CD4-positive, alpha-beta T cell treated with Interleukin-2 at 100 ng/mL for 4 hours (primary cell): ENCODE measurements at regions not wholly inside any gene's neighbourhood (a gene's known extent, or its start where the extent isn't known, plus 50 kb on each side); places are given as distances from the start of the nearest gene placed in this dataset.

ENCODE experiments used
- DNase-seq: peaks from one replicate; pipeline ENCODE4 v3.0.0-alpha.2; 2020; ENCODE audit warnings: low spot score

DNA sequence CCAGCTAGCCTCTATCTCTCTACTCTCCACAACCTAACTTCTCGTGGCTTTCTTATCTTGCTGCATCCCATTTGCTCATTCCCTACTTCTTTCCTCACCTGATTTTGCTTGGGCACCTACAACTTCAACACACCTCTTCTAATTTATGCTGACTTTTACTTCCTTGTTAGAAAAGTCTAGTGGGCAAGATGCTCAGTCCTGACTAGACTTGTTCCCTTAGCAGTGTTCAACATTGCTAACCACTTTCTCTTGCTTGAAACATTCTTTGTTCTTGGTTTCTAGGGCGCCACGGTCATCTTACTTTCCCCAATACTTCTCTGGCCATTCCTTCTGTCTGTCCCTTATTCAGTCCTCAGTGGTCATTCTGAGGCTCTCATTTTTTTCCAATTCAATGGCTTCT lies 454.7 kb upstream of the CWC22 start:
- DNase-seq: no peak

DNA sequence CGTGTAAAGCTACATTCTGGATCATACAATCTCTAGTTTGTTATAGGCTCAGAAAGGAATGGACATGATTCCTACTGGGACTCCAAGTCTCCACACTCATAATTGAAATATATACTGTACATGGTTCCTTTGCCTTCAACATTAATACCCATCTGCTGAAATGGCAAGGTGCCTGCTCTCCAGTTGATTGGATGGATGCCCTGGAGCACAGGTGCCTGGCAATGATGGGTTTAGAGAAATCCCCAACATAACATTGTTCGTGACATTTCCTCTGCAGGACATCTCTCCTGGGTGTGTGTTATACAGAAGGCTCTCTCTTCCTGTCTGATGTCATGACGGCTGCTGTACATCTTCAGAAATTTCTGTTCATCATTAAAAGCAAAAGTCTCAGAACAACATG lies 449.7 kb upstream of the CWC22 start:
- DNase-seq: no peak

DNA sequence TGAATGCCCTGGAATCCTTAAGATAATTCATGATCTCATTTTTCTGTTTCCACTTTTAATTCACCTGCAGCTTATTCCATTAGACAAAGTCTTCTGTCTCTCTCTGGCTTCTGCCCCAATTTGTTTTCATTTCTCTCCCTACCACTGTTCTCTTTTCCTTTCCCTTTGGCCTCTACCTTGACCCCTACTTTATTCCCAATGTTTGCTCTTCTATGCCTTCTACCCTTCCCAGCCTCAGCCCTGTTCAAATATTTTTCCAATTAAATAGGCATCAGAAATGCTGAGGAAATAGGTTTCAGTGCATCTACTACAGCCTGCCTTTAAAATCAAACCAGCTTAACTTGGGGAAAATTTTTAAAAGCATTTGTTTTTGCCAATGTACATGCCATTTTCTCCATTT lies 443.7 kb upstream of the CWC22 start:
- DNase-seq: no peak

DNA sequence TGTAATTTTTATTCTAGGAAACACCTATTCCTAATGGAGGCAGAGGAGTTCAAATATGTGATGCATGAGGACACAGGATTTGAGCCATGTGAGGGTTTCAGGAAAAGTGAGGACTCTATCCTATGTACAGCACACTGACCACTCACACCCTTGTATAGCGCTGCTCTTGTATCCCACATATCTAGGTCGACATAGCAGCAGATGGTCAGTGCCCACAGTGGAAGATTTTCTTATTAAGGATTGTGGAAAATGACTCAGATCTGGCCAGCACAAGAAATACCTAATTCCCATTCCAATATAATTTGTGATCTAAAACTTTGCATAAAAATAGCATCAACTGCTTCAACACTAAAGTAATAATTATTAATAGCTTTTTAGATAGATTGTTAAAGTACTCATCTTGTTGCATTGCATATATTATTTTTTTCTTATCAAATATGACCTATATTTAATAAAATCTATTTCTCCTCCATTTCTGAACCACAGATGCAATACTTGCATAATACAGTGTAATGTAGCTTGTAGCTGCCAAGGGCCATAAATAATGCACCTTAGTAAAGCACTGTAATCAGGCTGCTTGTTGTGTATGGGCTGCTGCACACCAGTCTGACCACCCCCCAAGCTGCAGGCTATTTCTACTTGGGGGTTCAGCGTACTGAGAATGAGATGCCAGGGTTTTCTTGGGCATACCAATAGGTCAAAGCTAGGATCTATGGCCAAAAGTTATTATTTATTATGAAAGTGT lies 442.2 kb upstream of the CWC22 start:
- DNase-seq: no peak

DNA sequence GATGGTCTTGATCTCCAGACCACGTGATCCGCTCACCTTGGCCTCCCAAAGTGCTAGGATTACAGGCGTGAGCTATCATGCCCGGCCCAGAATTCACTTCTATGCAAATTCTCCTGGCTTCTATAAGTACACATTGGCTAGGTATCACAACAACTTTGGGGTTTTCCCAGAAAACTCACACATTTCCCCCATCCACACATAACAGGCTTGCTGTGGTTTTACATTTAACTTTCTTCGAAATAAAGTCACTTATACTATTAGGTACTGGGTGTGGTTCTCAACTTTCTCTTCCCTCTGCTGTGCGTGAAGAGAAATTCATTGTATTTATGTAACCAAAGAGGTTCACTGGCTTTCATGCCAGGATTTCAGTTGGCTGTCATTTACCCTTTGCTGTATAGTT lies 439.4 kb upstream of the CWC22 start:
- no peak for DNase-seq

DNA sequence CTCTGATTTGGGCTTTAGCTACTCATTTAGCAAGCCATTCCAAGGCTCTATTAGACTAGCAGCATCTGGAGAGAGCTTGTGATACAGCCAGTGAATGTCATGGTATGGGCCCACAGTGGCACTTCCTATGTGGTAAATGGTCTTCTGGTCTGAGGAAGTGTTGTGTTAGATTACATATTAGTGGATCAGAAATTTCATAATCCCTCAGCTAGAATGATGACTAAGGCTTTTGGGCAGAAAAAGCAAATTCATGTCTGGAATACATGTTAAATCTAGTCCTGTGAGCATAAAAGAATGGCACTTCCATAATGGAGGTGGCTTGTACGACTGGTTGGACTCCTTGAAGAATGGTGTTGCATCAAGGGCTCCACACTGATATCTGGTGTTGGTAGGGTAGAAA lies 436.8 kb upstream of the CWC22 start:
- DNase-seq: no peak

DNA sequence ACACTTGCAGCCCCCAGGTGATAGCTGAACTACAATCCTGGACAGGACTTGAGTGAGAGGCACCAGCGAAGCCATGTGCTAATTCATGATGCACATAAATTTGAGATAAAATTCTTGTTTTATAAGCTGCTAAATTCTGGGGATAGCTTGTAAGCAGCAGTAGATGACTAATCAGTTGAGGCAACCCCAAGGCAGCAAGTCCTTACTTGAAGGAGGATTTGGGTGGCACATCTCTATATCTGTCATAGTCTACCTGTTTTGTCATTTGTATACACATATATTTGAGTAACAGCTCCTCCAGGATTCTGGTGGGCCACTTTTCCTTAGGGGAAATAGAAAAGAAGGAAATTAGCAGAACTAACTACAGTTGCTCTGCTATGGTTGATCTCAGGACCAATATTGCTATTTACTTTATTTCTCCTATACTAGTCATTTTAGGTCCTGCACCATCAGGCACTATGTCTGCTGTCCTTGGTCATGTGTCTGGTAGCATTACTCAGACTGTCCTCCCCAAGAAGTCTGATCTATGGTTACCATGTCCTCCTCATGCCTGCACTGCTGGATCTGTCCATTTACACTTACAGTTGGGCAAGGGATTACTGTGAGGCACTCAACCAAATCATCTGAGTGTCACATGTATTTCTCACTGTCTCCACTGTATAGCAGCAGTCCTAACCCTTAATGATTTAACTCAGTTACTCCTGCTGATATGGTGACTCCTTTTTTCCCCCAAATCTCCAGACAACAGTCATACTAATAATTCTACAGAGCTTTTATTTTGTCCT lies 436.0 kb upstream of the CWC22 start:
- DNase-seq: no peak

DNA sequence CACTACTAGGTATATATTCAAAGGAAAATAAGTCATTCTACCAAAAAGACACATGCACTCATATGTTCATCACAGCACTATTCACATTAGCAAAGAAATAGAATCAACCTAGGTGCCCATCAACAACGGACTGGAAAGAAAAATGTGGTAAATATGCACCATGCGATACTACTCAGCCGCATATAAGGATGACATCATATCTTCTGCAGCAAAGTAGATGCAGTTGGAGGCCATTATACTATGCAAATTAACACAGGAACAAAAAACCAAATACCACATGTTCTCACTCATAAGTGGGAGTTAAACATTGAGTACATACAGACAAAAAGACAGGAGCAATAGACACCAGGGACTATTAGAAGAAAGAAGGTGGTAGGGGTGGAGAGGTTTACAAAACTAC lies 412.1 kb upstream of the CWC22 start:
- no peak for DNase-seq

DNA sequence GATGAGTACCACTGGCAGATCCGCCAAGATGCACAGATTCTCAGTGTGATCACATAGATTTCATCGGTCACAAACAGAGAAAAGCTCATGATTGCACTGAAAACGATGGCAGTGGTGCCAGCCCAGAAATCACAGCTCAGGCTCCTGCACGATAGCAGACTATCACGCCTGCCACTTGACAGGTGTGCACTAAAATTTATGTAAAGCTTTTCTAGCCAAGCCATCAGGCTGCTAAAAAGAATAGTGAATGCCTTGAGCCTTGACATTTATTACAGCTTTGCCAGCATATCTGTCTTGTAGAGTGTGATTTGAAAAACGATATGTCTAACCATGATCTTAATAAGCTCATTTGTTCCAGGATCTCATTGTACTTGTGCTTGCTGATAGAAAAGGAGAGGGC lies 409.5 kb upstream of the CWC22 start:
- DNase-seq: no peak

DNA sequence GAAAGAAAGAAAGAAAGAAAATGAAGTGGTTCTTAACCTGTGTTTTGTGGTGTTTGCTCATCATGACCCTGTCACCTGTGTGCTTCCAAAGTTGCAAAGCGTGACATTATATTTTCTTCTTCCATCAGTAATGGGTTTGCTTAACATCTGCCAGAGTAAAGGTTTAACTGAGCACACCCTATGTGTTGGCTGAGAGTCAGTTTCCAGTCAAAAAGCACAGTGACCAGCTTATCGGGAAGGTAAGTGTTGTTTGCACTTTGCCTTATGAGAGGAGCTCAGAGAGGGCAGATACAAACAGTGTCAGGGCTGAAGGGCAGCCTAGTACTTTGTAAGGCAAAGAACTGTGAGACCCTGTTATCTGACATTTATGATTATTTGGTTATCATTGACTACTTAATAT lies 406.2 kb upstream of the CWC22 start:
- DNase-seq: no peak

DNA sequence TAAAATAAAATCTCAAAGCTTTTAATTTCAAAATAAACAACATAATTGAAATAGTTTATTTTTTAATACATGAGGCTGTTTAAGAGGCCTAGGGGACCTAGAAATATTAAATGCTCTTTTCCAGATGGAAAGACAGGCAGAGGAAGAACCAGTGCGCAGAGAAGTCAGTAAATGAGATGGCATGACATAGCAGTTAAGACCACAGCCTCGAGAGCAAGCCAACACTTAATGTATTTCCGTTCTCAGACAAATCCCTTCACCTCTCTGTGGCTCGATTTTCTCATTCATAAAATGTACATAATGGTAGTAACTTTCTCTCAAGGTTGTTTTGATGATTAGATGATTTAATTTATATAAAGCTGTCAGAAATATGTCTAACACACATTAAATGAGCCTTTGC lies 405.1 kb upstream of the CWC22 start:
- DNase-seq: no peak

DNA sequence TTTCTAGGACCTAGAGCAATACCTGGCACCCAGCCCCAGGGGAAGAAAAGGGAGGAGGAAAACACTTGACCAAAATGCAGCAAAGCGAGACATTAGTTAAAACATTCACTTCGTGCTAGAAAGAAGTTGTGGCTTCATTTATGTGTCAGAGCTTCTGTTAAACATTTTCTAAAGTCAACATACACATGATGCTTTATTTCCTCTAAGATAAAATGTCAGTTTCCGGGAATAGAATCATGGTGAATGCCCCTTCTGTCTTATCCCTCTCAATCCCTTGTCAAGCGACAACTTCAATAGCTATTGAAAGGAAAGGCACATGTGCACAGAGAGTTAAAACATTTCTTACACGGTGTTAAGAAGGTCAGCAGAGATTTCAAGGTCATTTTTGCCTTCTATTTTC lies 404.6 kb upstream of the CWC22 start:
- DNase-seq: no peak

DNA sequence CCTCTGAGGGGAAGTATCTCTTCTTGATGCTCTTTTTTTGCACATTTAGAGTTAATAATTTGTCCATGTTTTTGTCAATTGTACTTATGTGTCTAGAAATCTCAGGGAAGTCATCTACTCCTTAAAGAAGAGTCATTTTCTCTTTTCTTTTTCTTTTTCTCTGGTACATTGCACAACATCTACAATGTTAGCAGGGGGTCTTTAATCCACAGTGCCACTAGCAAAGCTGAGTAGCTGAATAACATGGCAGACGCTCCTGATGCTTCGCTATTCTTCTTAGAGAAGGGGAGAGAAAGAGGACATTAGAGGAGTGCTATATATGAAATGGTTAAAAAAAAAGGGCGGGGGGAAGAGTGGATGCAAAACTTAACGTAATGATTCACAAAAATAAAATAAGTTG lies 399.6 kb upstream of the CWC22 start:
- DNase-seq: no peak

DNA sequence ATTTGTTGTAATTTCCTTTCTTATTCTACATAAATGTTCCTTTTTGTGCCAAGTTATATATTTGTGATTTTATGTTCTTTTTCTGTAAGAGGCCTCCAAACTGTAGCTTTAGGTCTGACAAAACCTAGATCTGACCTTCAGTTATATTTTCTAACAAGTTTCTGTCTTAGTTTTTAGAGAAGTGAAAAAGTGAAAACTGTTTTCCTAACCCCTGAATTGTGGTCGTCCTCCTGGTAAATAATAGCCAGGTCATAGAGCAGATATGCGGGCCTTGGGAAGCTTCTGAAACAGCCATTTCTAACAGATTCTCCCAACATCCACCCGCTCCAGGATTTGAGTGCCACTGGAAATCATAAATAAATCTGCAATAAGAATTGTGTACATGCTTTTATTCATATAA lies 398.4 kb upstream of the CWC22 start:
- no peak for DNase-seq

DNA sequence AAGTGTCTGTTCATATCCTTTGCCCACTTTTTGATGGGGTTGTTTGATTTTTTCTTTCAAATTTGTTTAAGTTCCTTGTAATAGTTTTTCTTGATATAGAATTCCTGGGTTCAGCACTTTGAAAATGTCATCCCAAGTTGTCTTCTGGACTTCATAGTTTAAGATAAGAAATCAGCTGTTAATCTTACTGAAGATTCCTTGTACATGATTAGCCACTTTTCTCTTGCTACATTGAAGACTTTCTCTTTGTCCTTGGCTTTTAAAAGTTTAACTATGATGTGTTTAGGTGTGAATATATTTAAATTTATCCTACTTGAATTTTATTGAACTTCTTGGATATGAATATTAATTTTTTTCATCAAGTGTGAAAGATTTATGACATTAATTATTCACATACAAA lies 387.2 kb upstream of the CWC22 start:
- DNase-seq: no peak

DNA sequence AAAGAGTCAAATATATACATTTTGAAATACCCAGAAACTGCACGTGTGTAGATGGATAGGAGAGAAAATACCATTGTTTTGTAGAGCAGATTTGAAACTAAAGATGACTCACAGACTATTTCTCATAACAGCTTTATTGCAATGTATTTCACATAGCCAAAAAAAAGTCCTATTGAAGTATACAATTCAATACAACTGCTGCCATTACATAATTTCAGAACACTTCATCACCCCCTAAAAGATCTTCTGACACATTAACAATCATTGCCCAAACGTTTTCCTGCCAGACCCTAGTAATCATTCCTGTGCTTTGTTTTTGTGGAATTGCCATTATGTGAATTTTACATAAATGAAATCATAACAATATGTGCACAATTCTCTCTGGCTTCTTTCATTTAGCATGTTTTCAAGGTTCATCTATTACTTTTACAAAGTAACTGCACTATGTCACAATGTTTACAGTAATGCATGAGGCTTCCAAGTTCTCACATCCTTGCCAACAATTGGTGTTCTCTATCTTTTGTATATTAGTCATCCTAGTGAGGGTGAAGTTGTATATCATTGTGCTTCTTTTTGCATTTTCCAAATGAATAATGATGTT lies 378.6 kb upstream of the CWC22 start:
- DNase-seq: no peak

DNA sequence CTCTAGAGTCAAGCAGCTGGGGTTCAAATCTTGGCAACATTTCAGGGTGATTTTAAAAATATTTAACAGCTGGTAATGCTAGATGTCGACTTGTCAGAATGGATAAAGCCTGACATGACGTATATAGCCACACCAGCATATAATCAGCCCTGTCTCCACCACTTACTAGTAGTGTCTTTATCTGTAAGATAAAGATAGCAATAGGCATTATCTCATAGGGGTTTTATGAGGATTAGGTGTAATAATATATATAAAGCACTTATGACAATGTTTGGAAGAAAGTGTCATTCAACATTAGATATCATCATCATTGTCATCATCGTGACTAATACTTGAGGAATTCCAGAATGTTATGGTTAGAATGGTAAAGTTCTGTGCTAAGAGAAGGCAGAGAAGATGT lies 369.0 kb upstream of the CWC22 start:
- no peak for DNase-seq

DNA sequence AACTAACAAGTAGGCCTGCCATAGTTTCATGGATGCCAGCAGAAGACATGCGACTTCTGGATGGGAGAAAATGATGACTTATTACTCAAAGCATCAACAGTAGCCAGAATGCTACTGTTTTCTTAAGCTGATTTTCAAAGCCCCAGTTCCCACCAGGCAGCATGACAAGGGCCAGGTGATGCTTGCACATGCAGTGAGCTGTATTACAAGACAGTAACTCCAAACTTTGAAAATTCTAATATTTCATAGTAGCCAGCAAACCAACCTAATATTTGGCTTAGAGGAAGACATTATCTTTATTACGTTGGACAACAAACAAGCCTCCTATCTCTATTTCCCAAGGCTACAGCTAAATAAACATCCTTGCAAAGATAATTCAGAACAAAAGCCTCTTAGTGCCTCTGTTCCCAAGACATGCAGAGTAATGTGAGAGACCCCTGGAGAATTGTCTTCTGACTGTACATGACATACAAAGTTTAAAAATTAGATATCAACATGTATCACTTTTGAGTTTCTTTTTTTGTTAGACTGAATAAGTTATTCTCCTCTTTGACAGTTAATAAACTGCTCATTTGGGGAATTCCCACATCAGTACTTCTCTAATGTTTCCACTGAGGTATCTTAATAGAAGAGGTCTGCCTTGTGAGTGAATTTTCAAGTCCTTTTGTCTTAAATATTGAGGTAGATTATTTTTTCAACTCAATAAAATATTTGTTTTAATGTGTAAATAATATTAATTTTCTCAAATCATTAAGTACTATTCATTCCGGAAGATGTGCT lies 367.6 kb upstream of the CWC22 start:
- no peak for DNase-seq

DNA sequence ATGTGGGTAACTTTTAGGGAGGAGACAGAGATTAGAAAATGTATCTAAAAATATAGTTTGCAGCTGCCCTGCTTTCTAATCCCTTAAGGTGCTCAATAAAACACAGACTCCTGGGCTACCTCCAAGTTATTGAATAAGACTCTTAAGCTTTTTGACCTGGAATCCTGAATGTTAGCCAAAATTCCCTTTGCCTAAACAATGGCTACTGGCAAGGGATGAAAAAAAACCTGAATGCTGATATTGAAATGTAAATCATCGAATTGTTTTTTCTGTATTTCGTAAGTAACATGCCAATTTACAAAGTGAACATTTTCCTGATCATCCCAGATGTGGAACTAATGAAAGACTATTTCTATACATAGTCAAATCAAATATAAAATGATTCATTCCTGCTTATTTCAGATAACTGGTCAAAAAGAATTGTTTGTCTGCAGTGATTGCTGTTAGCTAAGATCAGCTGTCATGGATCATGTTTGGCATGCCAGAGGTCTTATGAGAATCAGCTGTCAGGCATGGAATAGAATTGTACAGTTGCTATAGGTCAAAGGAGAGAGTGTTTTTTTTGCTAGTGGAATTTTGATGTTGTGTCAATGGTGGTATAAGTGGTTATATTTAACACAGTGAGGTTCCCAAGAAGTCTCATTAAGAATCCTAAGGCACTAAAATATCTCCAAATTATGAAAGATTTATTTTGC lies 363.6 kb upstream of the CWC22 start:
- DNase-seq: no peak

DNA sequence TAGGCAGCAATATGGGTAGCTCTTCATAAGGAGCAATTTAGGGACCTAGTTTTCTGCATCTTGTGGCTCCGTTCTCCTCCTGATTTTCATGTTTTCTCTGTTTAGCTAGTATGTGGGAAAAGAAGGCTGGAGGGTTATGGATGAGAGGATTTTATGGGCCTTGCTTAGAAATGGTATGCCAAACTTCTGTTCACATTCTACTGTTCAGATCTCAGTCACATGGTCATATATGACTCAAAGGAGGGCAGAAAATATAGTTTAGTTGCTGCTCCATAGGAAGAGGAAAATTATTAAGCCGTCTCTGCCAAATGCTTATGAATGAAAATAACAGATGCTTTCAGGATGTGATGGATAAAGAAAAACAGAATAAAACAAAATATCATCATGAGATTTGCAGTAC lies 361.8 kb upstream of the CWC22 start:
- DNase-seq: no peak

DNA sequence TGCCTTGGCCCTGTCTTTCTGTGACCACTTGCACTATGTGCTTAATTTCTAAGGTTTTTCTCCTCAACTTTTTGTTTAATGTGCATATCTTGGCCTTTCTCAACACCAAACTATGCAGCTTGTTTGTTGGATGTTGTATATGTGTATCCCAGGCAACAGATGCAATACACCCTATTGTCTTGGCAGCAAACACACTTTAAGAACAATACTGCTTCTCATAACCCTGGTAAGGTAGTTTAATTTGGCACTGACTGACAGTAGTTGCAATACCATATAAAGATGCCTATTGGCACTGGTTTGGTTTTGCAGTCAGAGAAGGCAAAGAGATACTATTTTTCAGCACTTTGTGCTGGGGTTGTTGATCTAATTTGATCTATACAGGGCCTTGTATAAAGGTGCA lies 360.7 kb upstream of the CWC22 start:
- no peak for DNase-seq

DNA sequence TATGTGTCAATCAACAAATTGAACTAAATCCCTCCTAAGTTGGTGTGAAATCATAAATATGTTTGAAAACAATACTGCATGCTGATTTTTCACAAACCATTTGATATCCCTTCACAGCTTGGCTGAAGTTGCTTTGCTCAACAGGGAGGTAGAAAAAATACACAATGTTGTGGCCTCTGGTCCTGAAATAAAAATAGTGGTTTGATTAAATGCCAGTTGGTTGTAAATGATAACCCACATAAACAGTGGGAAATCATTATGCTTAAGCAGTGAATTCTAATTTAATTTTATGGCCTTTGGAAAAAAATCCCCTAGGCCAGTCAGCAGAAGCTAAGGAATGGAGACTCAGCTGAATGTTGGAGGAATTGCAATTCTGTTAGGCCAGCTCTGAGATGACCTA lies 359.4 kb upstream of the CWC22 start:
- no peak for DNase-seq
